ENCODE measurements at regions not wholly inside any gene's neighbourhood (a gene's known extent, or its start where the extent isn't known, plus 50 kb on each side); places are given as distances from the start of the nearest gene placed in this dataset.

DNA sequence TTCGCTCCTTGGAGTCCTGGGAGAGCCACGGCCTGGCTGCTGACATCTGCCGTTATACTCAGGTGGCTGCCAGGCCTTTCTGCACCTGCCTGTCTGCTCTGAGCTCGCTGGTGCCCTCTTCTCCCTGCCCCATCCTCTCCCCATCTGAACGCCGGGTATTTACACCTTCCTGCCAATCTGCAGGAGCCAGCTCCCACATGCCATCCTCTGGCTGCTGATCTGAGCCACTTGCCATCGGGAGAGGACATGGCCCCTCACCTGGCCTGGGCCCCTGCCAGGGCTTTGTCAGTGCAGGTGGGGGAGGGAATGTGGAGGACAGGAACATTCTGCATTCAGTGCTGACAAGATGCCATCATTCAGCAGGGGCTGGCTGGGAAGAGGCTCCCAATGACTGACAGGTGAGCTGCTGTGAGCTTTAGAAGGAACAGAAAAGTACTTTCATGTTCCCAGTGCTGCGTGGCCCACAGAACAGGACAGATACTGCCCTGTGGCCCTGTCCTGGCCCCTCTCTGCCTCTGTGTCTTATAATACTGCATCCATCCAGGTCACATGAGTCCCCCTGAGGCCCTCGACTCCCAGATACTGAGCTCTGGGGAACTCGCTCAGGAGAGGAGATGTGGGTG is 96.3 kb upstream of the ZNF469 start:
- Histone ChIP-seq H3K4me1 (ENCODE audit: control insufficient read depth, insufficient read depth, low read length) (no peaks in the 10 kb centered on the region), H3K36me3 (ENCODE audit: control insufficient read depth, insufficient read depth, low read length) (no peaks in the 10 kb centered on the region), H3K27me3 (ENCODE audit: control insufficient read depth, insufficient read depth, low read length) (no peaks in the 10 kb centered on the region), H3K9me3 (ENCODE audit: control insufficient read depth, insufficient read depth, low read length) (peaks cover 63% of the 10 kb centered on the region), H3K4me3 (ENCODE audit: low read depth, low read length) (no peak overlapping the region), H3K9ac (ENCODE audit: low read depth, low read length) (no peak overlapping the region), H3K27ac (ENCODE audit: low read depth, low read length) (no peak overlapping the region)

DNA sequence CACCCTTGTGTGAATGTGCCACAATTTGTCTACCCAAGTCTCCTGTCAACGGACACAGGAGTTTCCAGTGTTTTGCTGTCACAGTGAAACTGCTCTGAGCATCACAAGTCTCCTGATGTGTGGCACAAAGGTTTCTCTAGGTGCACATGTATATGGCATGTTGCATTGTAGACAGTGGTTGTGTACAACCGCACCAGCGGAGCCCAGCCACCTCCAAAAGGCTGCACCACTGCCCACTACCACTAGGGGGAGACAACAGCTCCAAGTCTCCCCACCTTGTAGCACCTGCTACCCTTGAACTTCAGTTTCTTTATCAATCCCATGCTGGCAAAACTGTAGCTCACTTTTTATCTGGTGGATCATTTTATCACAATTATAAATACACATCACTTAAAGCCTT is 95.5 kb upstream of the ZNF469 start:
- Histone ChIP-seq H3K4me1 (ENCODE audit: control insufficient read depth, insufficient read depth, low read length) (no peaks in the 10 kb centered on the region), H3K36me3 (ENCODE audit: control insufficient read depth, insufficient read depth, low read length) (no peaks in the 10 kb centered on the region), H3K4me3 (ENCODE audit: low read depth, low read length) (no peak overlapping the region), H3K9me3 (ENCODE audit: control insufficient read depth, insufficient read depth, low read length) (peaks cover 68% of the 10 kb centered on the region), H3K9ac (ENCODE audit: low read depth, low read length) (no peak overlapping the region), H3K27ac (ENCODE audit: low read depth, low read length) (no peak overlapping the region), H3K27me3 (ENCODE audit: control insufficient read depth, insufficient read depth, low read length) (no peaks in the 10 kb centered on the region)

DNA sequence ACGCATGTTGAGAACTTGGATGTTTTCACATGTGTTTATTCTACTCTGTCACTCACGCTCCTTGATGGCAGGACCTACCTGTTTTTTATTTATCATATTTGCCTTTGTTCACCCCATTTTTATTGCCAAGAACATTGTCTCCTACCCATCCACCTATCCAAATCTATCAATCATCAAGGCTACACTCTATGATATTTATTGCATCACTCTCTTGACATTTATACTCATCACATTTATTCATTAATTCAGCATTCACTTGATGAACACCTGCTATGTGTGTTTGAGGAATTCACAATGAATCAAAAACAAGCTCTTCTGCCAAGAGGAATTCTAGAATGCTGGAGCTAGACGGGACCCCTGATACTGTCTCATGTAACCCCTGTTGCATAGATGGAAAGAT is 94.5 kb upstream of the ZNF469 start:
- no peaks in the 10 kb centered on the region for H3K36me3 ChIP-seq (ENCODE audit: control insufficient read depth, insufficient read depth, low read length)
- H3K4me3 ChIP-seq (ENCODE audit: low read depth, low read length), result no peak overlapping the region
- H3K27ac ChIP-seq (ENCODE audit: low read depth, low read length), result no peak overlapping the region
- H3K9me3 ChIP-seq (ENCODE audit: control insufficient read depth, insufficient read depth, low read length), result peaks cover 69% of the 10 kb centered on the region
- no peaks in the 10 kb centered on the region for H3K4me1 ChIP-seq (ENCODE audit: control insufficient read depth, insufficient read depth, low read length)
- no peaks in the 10 kb centered on the region for H3K27me3 ChIP-seq (ENCODE audit: control insufficient read depth, insufficient read depth, low read length)
- no peak overlapping the region for H3K9ac ChIP-seq (ENCODE audit: low read depth, low read length)

DNA sequence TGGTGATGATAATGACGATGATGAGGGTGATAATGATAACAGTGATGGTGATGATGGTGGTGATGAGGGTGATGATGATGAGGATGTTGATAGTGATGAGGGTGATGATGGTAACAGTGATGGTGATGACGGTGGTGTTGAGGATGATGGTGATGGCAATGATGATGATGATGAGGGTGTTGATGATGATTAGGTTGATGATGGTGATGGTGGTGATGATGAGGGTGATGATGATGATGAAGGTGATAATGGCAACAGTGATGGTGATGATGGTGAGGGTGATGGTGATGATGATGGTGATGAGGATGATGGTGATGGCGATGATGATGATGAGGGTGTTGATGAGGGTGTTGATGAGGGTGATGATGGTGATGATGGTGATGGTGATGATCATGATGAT is 93.8 kb upstream of the ZNF469 start:
- H3K9ac ChIP-seq (ENCODE audit: low read depth, low read length), result no peak overlapping the region
- no peaks in the 10 kb centered on the region for H3K4me1 ChIP-seq (ENCODE audit: control insufficient read depth, insufficient read depth, low read length)
- H3K27me3 ChIP-seq (ENCODE audit: control insufficient read depth, insufficient read depth, low read length), result no peaks in the 10 kb centered on the region
- no peak overlapping the region for H3K4me3 ChIP-seq (ENCODE audit: low read depth, low read length)
- H3K36me3 ChIP-seq (ENCODE audit: control insufficient read depth, insufficient read depth, low read length), result no peaks in the 10 kb centered on the region
- no peak overlapping the region for H3K27ac ChIP-seq (ENCODE audit: low read depth, low read length)
- peaks cover 68% of the 10 kb centered on the region for H3K9me3 ChIP-seq (ENCODE audit: control insufficient read depth, insufficient read depth, low read length)

DNA sequence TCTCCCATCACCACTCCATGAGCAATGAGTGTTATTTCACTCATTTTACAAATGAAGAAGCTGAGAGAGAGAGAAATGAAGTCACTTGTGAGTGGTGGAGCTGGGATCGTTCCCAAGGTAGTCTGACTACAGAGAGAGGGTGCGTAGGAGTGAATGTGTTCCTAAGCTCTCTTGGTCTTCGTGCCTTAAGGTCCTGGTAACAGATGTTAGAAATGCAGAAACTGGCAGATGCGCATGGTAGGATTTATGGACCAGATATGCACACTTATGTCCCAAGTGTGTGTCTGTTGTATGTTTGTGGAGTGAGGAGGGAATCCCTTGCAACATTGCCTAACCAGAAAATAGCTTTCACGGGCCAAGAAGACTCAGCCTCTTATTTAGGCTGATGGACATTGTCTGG is 93.2 kb upstream of the ZNF469 start:
- Histone ChIP-seq H3K4me1 (ENCODE audit: control insufficient read depth, insufficient read depth, low read length) (no peaks in the 10 kb centered on the region), H3K9ac (ENCODE audit: low read depth, low read length) (no peak overlapping the region), H3K27ac (ENCODE audit: low read depth, low read length) (no peak overlapping the region), H3K4me3 (ENCODE audit: low read depth, low read length) (no peak overlapping the region), H3K27me3 (ENCODE audit: control insufficient read depth, insufficient read depth, low read length) (no peaks in the 10 kb centered on the region), H3K36me3 (ENCODE audit: control insufficient read depth, insufficient read depth, low read length) (no peaks in the 10 kb centered on the region), H3K9me3 (ENCODE audit: control insufficient read depth, insufficient read depth, low read length) (peaks cover 64% of the 10 kb centered on the region)

DNA sequence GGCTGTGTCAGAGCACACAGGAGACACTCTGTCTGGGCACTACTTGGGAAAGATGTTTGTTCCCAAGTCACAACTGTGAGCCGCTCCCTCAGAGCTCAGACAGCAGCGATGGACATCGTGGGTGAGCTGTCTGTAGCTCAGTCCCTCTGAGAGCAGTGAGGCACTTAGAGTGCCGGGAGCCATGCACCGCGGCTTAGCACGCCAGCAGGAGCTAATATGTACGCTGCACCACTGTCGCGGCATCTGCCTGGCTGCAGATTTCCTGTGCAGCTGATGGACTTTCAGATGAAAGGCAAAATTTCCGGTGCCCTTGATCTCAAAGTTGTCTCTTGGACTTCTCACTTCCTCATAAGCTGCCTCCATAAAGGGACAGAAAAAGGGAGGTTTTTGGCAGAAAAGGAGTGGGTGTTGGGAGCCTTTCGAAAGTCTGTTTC is 92.8 kb upstream of the ZNF469 start:
- H3K27ac ChIP-seq (ENCODE audit: low read depth, low read length), result no peak overlapping the region
- H3K27me3 ChIP-seq (ENCODE audit: control insufficient read depth, insufficient read depth, low read length), result no peaks in the 10 kb centered on the region
- no peak overlapping the region for H3K9ac ChIP-seq (ENCODE audit: low read depth, low read length)
- H3K36me3 ChIP-seq (ENCODE audit: control insufficient read depth, insufficient read depth, low read length), result no peaks in the 10 kb centered on the region
- H3K4me3 ChIP-seq (ENCODE audit: low read depth, low read length), result no peak overlapping the region
- H3K9me3 ChIP-seq (ENCODE audit: control insufficient read depth, insufficient read depth, low read length), result peaks cover 61% of the 10 kb centered on the region
- H3K4me1 ChIP-seq (ENCODE audit: control insufficient read depth, insufficient read depth, low read length), result no peaks in the 10 kb centered on the region

DNA sequence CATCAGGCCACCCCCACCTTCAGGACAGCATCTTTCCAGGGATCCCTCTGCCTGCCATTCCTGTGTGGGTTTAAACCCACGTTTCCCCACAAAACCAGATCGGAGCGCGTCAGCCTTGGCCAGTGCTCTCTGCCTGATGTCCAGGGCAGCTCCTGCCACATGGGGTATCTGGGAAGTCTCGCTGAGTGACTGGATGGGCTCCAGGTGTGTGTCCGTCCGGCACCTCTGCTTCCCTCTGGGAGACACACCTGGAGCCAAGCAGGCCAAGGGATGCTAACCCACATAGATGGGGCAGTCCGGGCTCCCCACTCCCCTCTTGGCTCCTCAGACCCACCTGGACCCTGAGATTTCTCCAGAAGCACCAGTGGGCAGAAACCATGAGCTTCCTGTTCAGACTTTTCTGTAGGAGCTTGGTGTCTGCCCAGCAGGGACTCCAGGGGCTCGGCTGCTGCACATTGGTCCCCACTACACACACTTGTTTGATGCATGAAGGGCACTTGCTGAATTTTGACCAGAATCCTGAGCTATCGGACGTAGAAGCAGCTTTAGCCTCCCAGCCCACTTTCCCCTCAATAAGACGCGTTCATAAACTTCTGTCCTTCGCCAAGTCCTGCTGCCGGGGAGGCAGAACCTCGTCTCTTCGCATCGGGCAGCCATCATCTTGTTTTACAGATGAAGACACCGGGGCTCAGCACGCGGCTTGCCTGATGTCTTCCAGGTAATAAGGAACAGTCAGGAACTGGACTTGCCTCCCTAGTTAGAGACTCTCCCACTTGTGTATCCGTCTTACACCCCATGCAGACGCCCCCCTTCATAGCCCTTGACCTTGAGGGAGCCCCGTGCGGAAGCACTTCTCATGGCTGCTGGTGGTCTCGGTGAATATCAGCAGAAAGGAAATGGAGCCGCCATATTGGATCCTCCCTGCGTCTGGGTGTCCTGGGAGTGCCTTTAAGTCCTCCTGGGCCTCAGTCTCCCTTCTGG is 91.6 kb upstream of the ZNF469 start:
- H3K27ac ChIP-seq (ENCODE audit: low read depth, low read length), result no peak overlapping the region

DNA sequence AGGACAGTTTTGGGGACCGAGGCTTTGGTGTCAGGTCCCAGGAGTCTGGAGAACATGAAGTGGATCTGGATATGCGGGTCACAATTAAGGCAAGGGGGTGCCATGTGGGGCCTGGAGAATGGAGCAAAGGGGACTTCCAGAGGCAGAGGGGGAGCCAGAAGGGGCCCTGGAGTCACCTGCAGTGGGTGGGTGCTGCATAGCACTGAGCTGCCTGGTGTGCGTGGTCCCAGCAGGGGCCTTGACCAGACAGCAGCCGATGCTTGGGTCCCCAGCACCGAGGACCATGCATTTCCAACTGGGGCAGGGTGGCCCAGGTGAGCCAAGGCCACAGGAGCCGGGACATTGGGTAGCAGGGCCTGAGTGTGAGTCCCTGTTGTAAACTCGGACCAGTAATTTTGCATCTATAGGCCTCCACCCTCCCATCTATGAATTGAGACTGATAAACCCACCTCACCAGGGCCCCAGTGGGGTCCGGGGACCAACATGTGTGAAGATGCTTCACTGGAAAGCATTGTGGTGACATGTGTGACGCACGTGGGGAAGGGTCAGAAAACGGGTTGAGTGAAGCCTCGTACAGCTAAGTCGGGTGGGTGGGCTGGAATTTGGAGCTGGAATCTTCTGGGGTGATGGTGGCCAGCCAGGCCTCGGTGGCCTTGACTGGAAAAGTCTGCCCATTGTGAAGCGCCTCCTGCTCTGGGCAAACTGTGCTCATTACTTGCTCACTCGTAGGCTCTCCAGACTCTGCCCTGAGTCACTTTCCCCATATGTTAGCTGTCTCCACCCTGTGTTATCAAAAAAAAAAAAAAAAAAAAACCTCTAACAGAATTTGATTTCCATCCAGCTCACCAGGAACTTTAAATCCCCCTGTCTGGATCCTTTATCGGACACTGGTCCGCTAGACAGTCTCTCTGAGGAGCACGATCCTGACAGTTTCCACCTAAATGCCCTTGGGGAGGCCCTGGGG is 90.5 kb upstream of the ZNF469 start:
- no peaks in the 10 kb centered on the region for H3K4me1 ChIP-seq (ENCODE audit: control insufficient read depth, insufficient read depth, low read length)
- H3K9ac ChIP-seq (ENCODE audit: low read depth, low read length), result no peak overlapping the region
- H3K27ac ChIP-seq (ENCODE audit: low read depth, low read length), result no peak overlapping the region
- H3K36me3 ChIP-seq (ENCODE audit: control insufficient read depth, insufficient read depth, low read length), result no peaks in the 10 kb centered on the region
- peaks cover 39% of the 10 kb centered on the region for H3K9me3 ChIP-seq (ENCODE audit: control insufficient read depth, insufficient read depth, low read length)
- no peaks in the 10 kb centered on the region for H3K27me3 ChIP-seq (ENCODE audit: control insufficient read depth, insufficient read depth, low read length)
- H3K4me3 ChIP-seq (ENCODE audit: low read depth, low read length), result no peak overlapping the region

More for the DNA sequence above, 91.6 kb upstream of the ZNF469 start:
- peaks cover 49% of the 10 kb centered on the region for H3K9me3 ChIP-seq (ENCODE audit: control insufficient read depth, insufficient read depth, low read length)
- no peak overlapping the region for H3K9ac ChIP-seq (ENCODE audit: low read depth, low read length)
- no peaks in the 10 kb centered on the region for H3K27me3 ChIP-seq (ENCODE audit: control insufficient read depth, insufficient read depth, low read length)
- no peaks in the 10 kb centered on the region for H3K36me3 ChIP-seq (ENCODE audit: control insufficient read depth, insufficient read depth, low read length)
- H3K4me3 ChIP-seq (ENCODE audit: low read depth, low read length), result no peak overlapping the region
- no peaks in the 10 kb centered on the region for H3K4me1 ChIP-seq (ENCODE audit: control insufficient read depth, insufficient read depth, low read length)

DNA sequence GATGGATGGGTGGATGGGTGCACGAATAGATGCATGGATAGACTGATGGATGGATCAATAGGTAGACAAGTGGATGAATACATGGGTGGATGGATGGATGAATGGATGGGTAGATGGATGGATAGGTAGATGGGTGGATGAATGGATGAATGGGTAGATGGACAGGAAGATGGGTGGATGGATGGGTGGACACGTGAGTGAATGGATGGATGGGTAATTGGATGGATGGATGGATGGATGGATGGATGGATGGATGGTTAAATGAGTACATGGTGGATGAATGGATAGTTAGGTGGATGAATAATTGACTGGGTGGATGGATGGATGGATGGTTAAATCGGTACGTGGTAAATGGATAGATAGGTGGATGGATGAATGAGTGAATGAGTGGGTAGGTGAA is 89.7 kb upstream of the ZNF469 start:
- H3K36me3 ChIP-seq (ENCODE audit: control insufficient read depth, insufficient read depth, low read length), result no peaks in the 10 kb centered on the region
- no peak overlapping the region for H3K4me3 ChIP-seq (ENCODE audit: low read depth, low read length)
- peaks cover 31% of the 10 kb centered on the region for H3K9me3 ChIP-seq (ENCODE audit: control insufficient read depth, insufficient read depth, low read length)
- no peaks in the 10 kb centered on the region for H3K27me3 ChIP-seq (ENCODE audit: control insufficient read depth, insufficient read depth, low read length)
- no peak overlapping the region for H3K27ac ChIP-seq (ENCODE audit: low read depth, low read length)
- H3K9ac ChIP-seq (ENCODE audit: low read depth, low read length), result no peak overlapping the region
- no peaks in the 10 kb centered on the region for H3K4me1 ChIP-seq (ENCODE audit: control insufficient read depth, insufficient read depth, low read length)

DNA sequence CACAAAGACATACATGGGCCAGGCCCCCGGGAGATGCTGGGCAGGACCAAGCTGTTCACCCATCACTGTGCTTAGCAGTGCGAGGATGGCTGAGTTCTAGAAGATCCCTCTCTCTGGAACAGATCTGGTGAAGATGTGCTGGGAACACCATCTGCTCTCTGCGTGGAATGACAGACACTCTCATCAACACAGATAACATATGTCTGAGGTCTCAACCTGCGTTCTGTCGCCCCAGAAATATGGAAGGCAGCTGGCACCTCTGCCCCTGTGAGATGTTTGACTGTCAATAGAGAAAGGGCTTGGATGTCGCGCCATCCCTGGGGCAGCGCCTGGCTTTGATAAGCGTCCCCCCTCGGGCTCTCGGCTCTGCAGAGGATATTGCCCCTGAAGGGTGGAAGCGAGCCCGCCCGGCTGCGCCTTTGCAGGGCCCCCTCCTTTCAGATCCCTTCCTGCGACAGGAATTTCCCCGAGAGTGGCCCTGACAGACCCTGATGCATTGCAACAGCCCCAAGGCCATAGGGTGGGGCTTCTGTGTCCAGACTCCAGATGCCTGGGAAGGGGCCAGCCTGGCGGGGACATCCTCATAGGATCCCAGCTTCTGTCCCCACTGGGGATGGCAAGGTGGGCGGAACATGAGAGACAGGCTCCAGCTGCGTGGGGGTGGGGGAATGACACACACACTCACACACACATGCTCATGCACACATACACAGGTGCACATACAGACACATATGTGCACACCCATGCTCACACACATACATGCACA is 86.9 kb upstream of the ZNF469 start:
- Histone ChIP-seq H3K27me3 (ENCODE audit: control insufficient read depth, insufficient read depth, low read length) (no peaks in the 10 kb centered on the region), H3K4me3 (ENCODE audit: low read depth, low read length) (no peak overlapping the region), H3K9ac (ENCODE audit: low read depth, low read length) (no peak overlapping the region), H3K36me3 (ENCODE audit: control insufficient read depth, insufficient read depth, low read length) (no peaks in the 10 kb centered on the region), H3K27ac (ENCODE audit: low read depth, low read length) (no peak overlapping the region), H3K9me3 (ENCODE audit: control insufficient read depth, insufficient read depth, low read length) (peaks cover 14% of the 10 kb centered on the region), H3K4me1 (ENCODE audit: control insufficient read depth, insufficient read depth, low read length) (no peaks in the 10 kb centered on the region)
